ENCODE measurements at regions not wholly inside any gene's neighbourhood (a gene's known extent, or its start where the extent isn't known, plus 50 kb on each side); places are given as distances from the start of the nearest gene placed in this dataset.

DNA sequence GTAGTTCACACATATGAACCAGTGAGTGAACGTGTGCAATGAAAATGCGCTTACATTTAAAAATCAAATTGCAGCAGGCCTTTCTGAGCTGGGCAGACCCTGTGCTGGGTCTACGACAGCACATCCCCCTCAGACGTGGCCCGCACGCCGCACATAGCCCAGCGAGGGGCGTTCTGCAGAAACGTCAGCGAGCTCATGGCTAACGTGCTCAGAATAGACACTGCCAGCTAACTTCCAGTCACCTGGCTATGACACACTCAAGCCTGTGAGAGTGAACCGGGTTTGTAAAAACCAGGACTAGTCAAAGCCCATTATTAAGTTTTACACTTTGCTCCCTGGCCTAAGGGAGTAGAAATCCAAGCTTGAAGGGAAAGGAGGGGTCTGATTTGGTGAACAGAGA lies 108.1 kb upstream of the INSIG1 start:
- TF ChIP-seq, protein P1, sequence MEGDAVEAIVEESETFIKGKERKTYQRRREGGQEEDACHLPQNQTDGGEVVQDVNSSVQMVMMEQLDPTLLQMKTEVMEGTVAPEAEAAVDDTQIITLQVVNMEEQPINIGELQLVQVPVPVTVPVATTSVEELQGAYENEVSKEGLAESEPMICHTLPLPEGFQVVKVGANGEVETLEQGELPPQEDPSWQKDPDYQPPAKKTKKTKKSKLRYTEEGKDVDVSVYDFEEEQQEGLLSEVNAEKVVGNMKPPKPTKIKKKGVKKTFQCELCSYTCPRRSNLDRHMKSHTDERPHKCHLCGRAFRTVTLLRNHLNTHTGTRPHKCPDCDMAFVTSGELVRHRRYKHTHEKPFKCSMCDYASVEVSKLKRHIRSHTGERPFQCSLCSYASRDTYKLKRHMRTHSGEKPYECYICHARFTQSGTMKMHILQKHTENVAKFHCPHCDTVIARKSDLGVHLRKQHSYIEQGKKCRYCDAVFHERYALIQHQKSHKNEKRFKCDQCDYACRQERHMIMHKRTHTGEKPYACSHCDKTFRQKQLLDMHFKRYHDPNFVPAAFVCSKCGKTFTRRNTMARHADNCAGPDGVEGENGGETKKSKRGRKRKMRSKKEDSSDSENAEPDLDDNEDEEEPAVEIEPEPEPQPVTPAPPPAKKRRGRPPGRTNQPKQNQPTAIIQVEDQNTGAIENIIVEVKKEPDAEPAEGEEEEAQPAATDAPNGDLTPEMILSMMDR (conservative IDR thresholded peaks at IDR 0.05; ENCODE audit: low read depth in 2 of 2): no peak
- TF ChIP-seq JUNB (IDR thresholded peaks at IDR 0.05; ENCODE audit: unreplicated experiment) (no peak), STAT1 (IDR thresholded peaks at IDR 0.05; ENCODE audit: unreplicated experiment) (no peak), NANOG (IDR thresholded peaks at IDR 0.05; ENCODE audit: borderline replicate concordance) (no peak), EZH2 (IDR thresholded peaks at IDR 0.05; ENCODE audit: low read depth, unreplicated experiment) (no peak), CREB1 (CRISPR knock-in tag; IDR thresholded peaks at IDR 0.05; ENCODE audit: low read depth) (no peak), POLR2AphosphoS5 (IDR thresholded peaks at IDR 0.05; ENCODE audit: low read depth) (no peak), ETS1 (IDR thresholded peaks at IDR 0.05) (no peak)
- TF ChIP-seq, protein P2, sequence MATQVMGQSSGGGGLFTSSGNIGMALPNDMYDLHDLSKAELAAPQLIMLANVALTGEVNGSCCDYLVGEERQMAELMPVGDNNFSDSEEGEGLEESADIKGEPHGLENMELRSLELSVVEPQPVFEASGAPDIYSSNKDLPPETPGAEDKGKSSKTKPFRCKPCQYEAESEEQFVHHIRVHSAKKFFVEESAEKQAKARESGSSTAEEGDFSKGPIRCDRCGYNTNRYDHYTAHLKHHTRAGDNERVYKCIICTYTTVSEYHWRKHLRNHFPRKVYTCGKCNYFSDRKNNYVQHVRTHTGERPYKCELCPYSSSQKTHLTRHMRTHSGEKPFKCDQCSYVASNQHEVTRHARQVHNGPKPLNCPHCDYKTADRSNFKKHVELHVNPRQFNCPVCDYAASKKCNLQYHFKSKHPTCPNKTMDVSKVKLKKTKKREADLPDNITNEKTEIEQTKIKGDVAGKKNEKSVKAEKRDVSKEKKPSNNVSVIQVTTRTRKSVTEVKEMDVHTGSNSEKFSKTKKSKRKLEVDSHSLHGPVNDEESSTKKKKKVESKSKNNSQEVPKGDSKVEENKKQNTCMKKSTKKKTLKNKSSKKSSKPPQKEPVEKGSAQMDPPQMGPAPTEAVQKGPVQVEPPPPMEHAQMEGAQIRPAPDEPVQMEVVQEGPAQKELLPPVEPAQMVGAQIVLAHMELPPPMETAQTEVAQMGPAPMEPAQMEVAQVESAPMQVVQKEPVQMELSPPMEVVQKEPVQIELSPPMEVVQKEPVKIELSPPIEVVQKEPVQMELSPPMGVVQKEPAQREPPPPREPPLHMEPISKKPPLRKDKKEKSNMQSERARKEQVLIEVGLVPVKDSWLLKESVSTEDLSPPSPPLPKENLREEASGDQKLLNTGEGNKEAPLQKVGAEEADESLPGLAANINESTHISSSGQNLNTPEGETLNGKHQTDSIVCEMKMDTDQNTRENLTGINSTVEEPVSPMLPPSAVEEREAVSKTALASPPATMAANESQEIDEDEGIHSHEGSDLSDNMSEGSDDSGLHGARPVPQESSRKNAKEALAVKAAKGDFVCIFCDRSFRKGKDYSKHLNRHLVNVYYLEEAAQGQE (IDR thresholded peaks at IDR 0.05; ENCODE audit: unreplicated experiment): no peak

Measured in GM23338 (cell line).